Peyer's patch (tissue), 4 donors: ENCODE measurements at regions not wholly inside any gene's neighbourhood (a gene's known extent, or its start where the extent isn't known, plus 50 kb on each side); places are given as distances from the start of the nearest gene placed in this dataset.

Experiments used
- CTCF ChIP-seq, 6 experiments: fragments of 450-650 bp in 4 of 6; fragments of 200-600 bp in 2 of 6; sonication (generic) in 1 of 6; IDR thresholded peaks; one replicate each; pipeline ENCODE4 v1.5.1; 2017 to 2019; ENCODE audit warnings: antibody characterized with exemption in 6 of 6, mild to moderate bottlenecking in 3 of 6, moderate library complexity in 1 of 6
- POLR2A ChIP-seq, 2 donors: fragments of 450-650 bp; IDR thresholded peaks; one replicate each; pipeline ENCODE4 v1.5.1; 2017; ENCODE audit warnings: antibody characterized with exemption in 2 of 2, mild to moderate bottlenecking in 2 of 2, moderate library complexity in 2 of 2

- TF ChIP-seq CTCF (IDR thresholded peaks at IDR 0.05) (peak in 4 of 6 experiments; percentile 15 to 36 (median 22)), POLR2A (IDR thresholded peaks at IDR 0.05) (no peak)
Observed at GRCh38 chr2:133884739-133885381, 316.6 kb upstream of the NCKAP5 start.
